GM12878 (cell line): ENCODE measurements at regions not wholly inside any gene's neighbourhood (a gene's known extent, or its start where the extent isn't known, plus 50 kb on each side); places are given as distances from the start of the nearest gene placed in this dataset.

Source experiments
- RCOR1 ChIP-seq: conservative IDR thresholded peaks from 2 replicates; pipeline ENCODE4 v1.6.1; 2012; ENCODE audit warnings: low read depth, low read length, improper control_type of control experiment
- SMAD1 ChIP-seq: fragments of 450-650 bp; IDR thresholded peaks from 2 replicates; pipeline ENCODE4 v1.6.1; 2018; ENCODE audit warnings: mild to moderate bottlenecking, low read depth; ENCODE audit not compliant: partially characterized antibody
- ZBTB33 ChIP-seq: fragments of 450-650 bp; IDR thresholded peaks from 2 replicates; pipeline ENCODE4 v1.6.1; 2017; ENCODE audit warnings: mild to moderate bottlenecking

DNA sequence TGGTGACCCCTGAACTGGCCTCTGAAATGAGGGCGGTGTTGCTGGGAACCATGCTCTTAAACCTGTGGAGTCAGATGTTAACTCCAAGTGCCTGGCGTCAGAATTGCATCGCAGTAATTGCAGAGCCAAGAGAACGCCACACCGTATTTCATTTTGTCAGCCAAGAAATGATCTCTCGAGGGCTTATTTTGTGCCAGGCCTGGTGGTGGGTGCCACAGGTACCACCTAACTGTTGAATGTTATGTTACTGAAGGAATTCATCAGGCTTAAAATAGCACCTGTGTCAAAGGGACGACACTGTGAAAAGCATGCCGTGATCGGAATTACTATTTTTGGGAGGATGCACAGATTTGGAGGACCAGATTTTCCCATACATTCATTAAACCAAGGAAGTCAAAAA lies 51.9 kb upstream of the BAIAP2L1 start (continued):
- TF ChIP-seq SMAD1 (no peak), ZBTB33 (no peak), RCOR1 (no peak)
